ENCODE measurements at regions not wholly inside any gene's neighbourhood (a gene's known extent, or its start where the extent isn't known, plus 50 kb on each side); places are given as distances from the start of the nearest gene placed in this dataset.
A peak's percentile ranks its signal among the peaks of the same experiment; 100 is the strongest.
"Not testable (repeated sequence)": the region's sequence is repeated elsewhere in the genome, so short reads cannot be mapped to it uniquely, and the experiment has no call there.

DNA sequence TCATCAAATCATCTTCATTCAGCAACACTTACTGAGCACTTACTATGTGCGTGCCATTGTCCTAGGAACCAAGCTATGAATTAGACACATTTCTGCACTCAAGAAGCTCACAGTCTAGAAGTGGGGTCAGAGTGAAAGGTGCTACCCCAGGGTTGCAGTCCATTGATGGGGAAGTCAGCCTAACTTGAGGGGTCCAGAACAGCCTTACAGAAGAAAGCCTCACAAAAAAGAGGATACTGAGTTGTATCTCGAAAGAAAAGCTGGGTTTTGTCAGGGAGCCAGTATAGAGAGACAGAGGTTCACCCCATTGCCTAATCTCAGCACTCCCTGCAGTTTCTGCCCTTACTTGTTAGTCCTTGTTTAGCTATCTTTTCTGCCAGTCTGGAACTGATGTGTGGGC lies 153.1 kb upstream of the JUN start:
- no peak for DNase-seq

DNA sequence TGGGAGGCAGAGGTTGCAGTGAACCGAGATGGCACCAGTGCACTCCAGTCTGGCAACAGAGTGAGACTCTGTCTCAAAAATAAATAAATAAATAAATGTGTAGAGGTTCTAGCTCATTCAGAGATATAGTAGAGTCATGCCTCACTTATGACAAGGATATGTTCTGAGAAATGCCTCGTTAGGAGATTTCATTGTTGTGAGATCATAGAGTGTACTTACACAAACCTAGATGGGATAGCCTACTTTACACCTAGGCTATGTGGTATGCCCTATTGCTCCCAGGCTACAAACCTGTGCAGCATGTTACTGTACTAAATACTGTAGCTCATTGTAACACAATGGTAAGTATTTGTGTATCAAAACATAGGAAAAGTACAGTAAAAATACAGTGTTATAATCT lies 155.3 kb upstream of the JUN start:
- DNase-seq = no peak

DNA sequence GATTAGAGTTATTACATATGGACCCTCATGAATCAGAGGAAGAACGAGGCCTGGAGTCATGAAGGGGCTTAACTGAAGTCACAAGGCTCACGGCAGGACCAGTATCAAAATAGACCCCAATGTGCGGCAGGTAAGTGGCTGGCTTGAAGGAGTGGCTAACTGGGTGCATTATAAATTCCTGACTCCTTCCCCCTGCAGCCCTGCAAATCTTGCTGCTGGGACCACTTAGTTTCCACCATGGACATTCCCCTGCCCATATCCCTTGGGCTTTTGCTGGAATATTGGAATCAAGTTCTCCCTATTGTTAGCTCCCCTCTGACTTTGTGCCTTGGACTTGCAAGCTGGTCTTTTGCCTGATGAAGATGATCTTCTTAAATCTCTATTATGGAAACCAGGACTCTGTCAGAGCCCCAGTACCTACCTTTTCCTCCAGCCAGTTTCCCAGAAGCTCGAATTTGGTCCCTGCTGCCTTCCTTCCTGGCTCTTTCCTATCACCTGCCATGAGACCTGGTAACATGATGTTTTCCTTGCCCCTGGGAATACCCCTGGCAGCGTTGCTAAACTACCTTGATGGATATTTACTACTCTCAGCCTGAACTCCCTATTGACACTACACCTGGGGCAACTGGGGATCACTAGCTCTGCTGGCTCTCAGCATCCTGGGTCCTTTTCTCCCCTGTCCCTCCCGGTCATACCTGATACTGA lies 156.0 kb upstream of the JUN start:
- DNase-seq = no peak

GRCh38 chr1:58941471-58942289 lies 157.8 kb upstream of the JUN start:
- no peak for DNase-seq

GRCh38 chr1:58942759-58943191 lies 158.9 kb upstream of the JUN start:
- DNase-seq = no peak

DNA sequence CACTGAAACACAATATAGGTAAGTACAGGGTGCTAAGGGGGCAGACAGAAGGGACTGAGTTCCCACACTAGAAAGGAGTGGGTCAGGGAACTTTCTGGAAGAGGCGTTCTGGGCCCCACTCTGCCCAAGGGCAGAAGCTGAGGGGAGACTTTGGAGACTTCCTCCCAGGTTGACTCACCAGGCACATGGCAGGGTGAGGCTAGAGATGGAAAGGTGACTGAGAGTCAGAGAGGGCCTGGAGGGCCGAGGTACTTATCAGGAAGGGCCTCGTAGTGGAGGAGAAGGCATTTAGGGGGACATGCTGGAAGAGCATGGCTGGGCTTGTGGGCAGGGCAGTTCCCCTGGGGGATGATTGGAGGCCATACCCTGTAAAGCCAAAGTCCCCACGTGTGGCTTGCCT lies 159.9 kb upstream of the JUN start:
- no peak for DNase-seq

DNA sequence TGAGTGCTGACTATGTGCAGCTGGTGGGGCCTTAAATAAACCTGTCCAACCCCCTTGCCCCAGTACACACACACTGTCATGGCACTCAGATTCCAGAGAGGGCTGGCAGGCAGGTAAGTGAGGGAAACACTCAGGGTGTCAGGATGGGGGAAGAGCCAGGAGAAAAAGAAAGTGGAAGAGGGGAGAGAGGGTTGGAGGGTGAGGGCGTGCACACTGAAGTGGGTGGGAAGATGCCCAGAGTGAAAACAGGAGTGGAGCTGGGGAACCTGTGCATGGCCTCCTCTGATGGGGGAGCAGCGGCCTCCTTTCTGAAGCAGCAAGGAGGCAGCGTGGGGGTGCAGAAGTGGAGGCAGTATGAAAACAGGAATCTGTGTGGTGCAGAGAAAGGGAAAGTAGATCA lies 160.6 kb upstream of the JUN start:
- no peak for DNase-seq

- DNase-seq = no peak
Observed at GRCh38 chr1:58946390-58946789, 162.5 kb upstream of the JUN start.

- DNase-seq = no peak
Observed at GRCh38 chr1:58948671-58949070, 164.8 kb upstream of the JUN start.

DNA sequence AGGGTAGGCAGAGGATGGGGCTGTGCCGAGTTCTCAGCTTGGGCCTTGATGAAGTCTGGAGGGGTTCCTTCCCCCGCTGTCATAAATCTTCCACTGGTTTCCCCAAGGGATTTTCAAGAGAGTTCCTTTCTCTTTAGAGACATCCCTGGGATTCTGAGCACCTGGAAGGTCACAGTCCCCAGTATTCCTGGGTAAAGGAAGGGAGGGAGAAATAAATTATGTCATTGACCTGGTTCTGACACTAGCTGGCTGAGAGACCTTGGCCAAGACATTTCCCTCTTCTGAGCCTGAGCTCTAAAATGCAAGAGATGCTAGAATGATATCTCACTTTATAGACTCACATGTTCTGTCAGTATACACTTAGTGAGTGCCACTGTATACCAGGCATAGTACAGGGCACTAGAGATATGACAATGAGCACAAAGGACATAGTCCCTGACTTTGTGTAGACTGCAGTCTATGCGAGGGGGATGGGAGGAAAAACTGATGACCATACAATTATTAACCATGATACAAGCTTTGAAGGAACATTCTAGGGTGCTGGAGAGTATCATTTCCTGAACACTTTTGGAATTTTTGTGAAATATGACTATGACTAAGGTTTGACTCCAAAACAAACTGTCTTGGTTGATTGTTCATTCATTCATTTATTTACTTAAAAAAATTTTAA lies 165.8 kb upstream of the JUN start:
- DNase-seq = no peak

- DNase-seq = no peak
Observed at GRCh38 chr1:58950897-58951296, 167.1 kb upstream of the JUN start.

- not testable (repeated sequence) for DNase-seq
Observed at GRCh38 chr1:58953951-58954350, 170.1 kb upstream of the JUN start.

GRCh38 chr1:58963287-58963686 lies 179.4 kb upstream of the JUN start:
- not testable (repeated sequence) for DNase-seq

GRCh38 chr1:58964428-58964827 lies 180.6 kb upstream of the JUN start:
- DNase-seq = no peak

DNA sequence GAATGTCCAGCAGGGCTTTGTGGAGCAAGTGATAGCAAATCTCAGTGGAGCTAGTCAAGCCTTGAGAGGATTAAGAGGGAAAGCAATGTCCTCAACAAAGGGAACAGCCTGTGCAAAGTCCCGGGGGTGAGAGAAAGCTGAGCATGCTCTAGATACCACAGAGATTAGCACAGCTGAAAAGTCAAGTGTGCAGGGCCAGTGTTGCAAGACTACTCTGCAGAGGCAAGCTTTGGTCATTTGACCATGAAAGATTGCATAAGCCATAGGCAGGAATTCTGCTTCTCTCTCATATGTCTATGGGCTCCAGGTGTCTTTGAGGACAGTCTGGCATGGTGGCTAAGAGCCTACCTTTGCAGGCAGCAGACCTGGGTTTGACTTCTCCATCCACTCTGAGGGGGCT lies 181.0 kb upstream of the JUN start:
- no peak for DNase-seq

DNA sequence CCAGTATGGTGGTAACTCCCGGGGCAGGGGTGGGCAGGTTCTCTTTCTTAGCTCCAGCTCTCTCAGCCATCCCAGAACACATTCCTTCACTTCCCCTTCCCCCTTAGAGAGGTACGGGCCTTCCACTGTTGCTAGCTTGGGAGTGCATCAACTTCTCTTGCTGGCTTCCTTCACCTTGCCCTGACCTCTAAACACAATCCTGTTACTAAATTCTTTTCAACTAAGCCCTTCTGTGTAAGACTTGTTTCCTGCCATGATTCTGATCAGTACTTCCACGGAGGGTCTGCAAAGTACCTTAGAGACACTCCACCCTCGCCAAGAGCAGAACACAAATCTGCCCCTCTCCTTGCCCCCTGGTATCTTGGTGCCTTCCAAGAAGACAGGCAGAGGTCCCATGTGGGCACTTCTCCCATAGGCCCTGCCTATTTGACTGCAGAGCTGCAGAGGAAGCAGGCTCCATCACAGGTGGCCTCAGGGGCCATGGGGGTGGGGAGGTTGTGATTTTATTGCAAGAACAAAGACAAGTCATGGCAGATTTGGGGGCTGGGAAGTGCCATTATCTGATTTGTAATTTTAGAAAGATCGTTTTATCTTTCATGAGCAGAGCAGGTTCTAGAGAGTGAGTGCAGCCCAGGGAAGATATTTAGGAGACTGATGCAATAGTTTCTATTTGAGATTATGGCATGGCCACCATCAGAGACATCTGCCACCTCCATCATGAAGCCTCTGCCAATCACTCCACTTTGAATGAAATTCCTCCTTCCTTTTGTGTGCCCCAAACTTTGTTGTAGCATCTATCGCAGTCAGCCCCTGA lies 182.5 kb upstream of the JUN start:
- DNase-seq = no peak

GRCh38 chr1:58966917-58967740 lies 183.3 kb upstream of the JUN start:
- no peak for DNase-seq

DNA sequence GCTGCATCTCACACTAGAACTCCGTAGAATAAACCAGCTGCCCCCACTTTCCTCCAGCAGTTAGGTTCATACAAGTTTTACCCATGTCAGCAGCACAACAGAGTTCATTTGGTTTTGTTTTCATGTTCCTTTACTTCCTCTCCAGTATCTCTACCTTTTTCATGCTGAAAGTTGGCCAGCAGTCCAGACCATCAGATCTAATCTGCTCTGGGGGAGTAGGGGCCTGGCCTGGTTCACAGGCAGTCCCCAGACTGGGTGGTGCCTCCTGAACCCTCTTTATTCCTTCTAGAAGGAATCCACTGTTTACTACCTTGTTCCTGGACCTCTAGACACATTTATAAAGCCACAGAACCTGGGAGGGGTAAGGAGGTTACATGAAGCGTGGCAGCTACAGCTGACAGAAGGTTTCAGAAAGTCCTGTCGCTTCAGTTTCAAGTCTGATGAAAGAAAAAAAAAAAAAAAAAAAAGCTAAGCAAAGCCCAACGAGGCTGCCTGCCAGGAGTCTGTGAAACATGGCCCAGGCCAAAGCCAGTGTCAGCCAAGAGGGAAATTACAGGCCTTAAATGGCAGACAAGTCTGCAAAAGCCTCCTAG lies 184.6 kb upstream of the JUN start:
- DNase-seq = peak; percentile 21

DNA sequence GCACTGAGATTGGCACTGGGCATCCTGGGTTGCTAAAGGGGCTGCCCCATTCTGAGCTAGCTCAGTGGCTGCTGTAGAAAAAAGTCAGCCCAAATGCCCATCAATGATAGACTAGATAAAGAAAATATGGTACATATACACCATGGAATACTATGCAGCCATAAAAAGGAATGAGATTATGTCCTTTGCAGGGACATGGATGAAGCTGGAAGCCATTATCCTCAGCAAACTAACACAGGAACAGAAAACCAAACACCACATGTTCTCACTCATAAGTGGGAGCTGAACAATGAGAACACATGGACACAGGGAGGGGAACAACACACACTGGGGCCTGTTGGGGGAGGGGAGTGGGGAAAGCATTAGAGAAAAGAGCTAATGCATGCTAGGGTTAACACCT lies 185.3 kb upstream of the JUN start:
- not testable (repeated sequence) for DNase-seq

DNA sequence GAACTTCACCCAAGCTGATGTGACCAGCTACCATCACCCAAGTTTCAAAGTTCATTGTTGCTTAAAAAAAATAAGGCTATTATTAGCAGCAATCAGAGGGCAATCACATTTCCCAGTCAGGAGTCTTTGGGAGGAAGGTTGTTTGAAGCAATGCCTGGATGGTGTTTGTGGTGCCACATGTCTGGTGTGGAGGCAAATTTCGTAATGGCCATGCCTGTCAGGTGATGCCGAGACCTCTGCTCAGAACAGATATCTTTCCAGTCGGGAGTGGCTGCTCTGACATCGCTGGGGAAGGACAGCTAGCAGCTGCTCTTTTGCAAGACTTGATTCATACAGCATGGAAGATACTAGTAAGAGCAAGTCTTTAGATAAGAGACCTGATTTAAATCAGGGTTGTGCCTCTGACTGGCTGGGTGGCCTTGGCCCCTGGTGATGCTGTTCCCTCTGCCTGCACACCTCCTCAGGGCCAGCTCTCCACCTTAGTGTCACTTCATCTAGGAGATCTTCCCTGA lies 187.8 kb upstream of the JUN start:
- DNase-seq = no peak

- DNase-seq = no peak
Observed at GRCh38 chr1:58975888-58976287, 192.0 kb upstream of the JUN start.

Measured in activated CD4-positive, alpha-beta T cell treated with anti-CD3 and anti-CD28 coated beads for 48 hours (primary cell).